Liver (tissue), 3 donors: ENCODE measurements at regions not wholly inside any gene's neighbourhood (a gene's known extent, or its start where the extent isn't known, plus 50 kb on each side); places are given as distances from the start of the nearest gene placed in this dataset.

Experiments
- CTCF ChIP-seq: fragments of 150-350 bp; IDR thresholded peaks from 2 replicates; pipeline ENCODE4 v1.5.1; 2017; ENCODE audit warnings: improper control_type of control experiment, low read depth, low read length; ENCODE audit not compliant: missing input control
- EGR1 ChIP-seq, 2 donors: IDR thresholded peaks; 2 replicates each; pipeline ENCODE4 v1.6.1; 2016 to 2018; ENCODE audit warnings: antibody characterized with exemption in 2 of 2, low read depth in 2 of 2
- JUND ChIP-seq, 2 donors: IDR thresholded peaks; 2 replicates each; pipeline ENCODE4 v1.6.1; 2016; ENCODE audit warnings: antibody characterized with exemption in 2 of 2
- NR2F2 ChIP-seq: IDR thresholded peaks from 2 replicates; pipeline ENCODE4 v1.6.1; 2016; ENCODE audit warnings: antibody characterized with exemption
- donor health status: healthy.
- donor health status: healthy.

- TF ChIP-seq CTCF (no peak), EGR1 (IDR thresholded peaks at IDR 0.05; ENCODE audit: low read depth in 2 of 2) (no peak), JUND (IDR thresholded peaks at IDR 0.05) (no peak), NR2F2 (no peak)
Observed at GRCh38 chr18:34606851-34607250, 103.2 kb upstream of the DTNA start.
